ENCODE measurements at regions not wholly inside any gene's neighbourhood (a gene's known extent, or its start where the extent isn't known, plus 50 kb on each side); places are given as distances from the start of the nearest gene placed in this dataset.
"Not testable (repeated sequence)": the region's sequence is repeated elsewhere in the genome, so short reads cannot be mapped to it uniquely, and the experiment has no call there.

GRCh38 chr3:177405191-177405672, 207.9 kb upstream of the TBL1XR1 start:
- intact Hi-C loops (cut with DNase I; ENCODE audit: low total_unique reads) = no loop called here
- no peaks in the 10 kb centered on the region for H3K27me3 ChIP-seq
- H3K36me3 ChIP-seq = no peaks in the 10 kb centered on the region
- no peak for TF ChIP-seq CTCF (IDR thresholded peaks at IDR 0.05)
- no peak overlapping the region for H3K4me3 ChIP-seq
- no peaks in the 10 kb centered on the region for H3K4me1 ChIP-seq
- no peak overlapping the region for H3K27ac ChIP-seq
- no peak for DNase-seq
- H3K9me3 ChIP-seq = no peaks in the 10 kb centered on the region

GRCh38 chr3:177410730-177411129, 213.4 kb upstream of the TBL1XR1 start:
- Histone ChIP-seq H3K4me3 (no peak overlapping the region), H3K36me3 (no peaks in the 10 kb centered on the region), H3K9me3 (no peaks in the 10 kb centered on the region), H3K27ac (no peak overlapping the region), H3K4me1 (no peaks in the 10 kb centered on the region), H3K27me3 (no peaks in the 10 kb centered on the region)
- TF ChIP-seq CTCF (IDR thresholded peaks at IDR 0.05) = no peak
- intact Hi-C loops (cut with DNase I; ENCODE audit: low total_unique reads) = no loop called here
- DNase-seq = no peak

GRCh38 chr3:177411201-177411600, 213.9 kb upstream of the TBL1XR1 start:
- TF ChIP-seq CTCF (IDR thresholded peaks at IDR 0.05) = no peak
- no peak for DNase-seq
- Histone ChIP-seq H3K27me3 (no peaks in the 10 kb centered on the region), H3K4me3 (no peak overlapping the region), H3K4me1 (no peaks in the 10 kb centered on the region), H3K27ac (no peak overlapping the region), H3K9me3 (no peaks in the 10 kb centered on the region), H3K36me3 (no peaks in the 10 kb centered on the region)
- intact Hi-C loops (cut with DNase I; ENCODE audit: low total_unique reads) = no loop called here

- intact Hi-C loops (cut with DNase I; ENCODE audit: low total_unique reads); H3K36me3 ChIP-seq; H3K27ac ChIP-seq; DNase-seq; H3K27me3 ChIP-seq; H3K4me1 ChIP-seq; H3K9me3 ChIP-seq; H3K4me3 ChIP-seq: not testable (repeated sequence)
Measured at GRCh38 chr3:177412677-177413170, 215.4 kb upstream of the TBL1XR1 start.

- Histone ChIP-seq H3K27me3 (no peaks in the 10 kb centered on the region), H3K4me3 (no peak overlapping the region), H3K27ac (no peak overlapping the region), H3K4me1 (no peaks in the 10 kb centered on the region), H3K36me3 (no peaks in the 10 kb centered on the region), H3K9me3 (no peaks in the 10 kb centered on the region)
- no peak for DNase-seq
- TF ChIP-seq CTCF (IDR thresholded peaks at IDR 0.05) = no peak
- intact Hi-C loops (cut with DNase I; ENCODE audit: low total_unique reads) = no loop called here
Measured at GRCh38 chr3:177414093-177414492, 216.8 kb upstream of the TBL1XR1 start.

- Histone ChIP-seq H3K27ac (no peak overlapping the region), H3K27me3 (no peaks in the 10 kb centered on the region), H3K4me3 (no peak overlapping the region), H3K9me3 (no peaks in the 10 kb centered on the region), H3K36me3 (no peaks in the 10 kb centered on the region), H3K4me1 (peaks cover 0 to 24% (median 15%) of the 10 kb centered on the region in 4 donors)
- intact Hi-C loops (cut with DNase I; ENCODE audit: low total_unique reads) = no loop called here
- no peak for DNase-seq
- no peak for TF ChIP-seq CTCF (IDR thresholded peaks at IDR 0.05)
Measured at GRCh38 chr3:177418787-177419186, 221.5 kb upstream of the TBL1XR1 start.
